ENCODE measurements at regions not wholly inside any gene's neighbourhood (a gene's known extent, or its start where the extent isn't known, plus 50 kb on each side); places are given as distances from the start of the nearest gene placed in this dataset.

DNA sequence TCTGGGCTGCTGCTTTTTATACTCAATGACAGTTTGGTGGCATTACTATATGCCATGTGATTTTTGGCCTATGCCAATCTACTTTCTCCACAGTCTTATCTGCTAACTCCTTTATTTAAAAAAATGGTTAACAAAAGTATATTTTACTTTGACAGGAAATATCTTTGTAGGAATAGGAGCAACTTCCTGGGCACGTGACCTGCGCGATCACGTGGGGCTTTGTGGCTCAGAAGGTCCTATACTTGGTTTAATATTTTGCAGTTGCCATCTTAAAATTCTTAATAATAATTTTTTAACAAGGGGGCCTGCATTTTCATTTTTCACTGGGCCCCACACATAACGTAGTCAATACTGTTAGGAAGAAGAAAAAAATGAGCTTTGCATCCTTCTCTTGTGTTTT, 249.7 kb downstream of the ACTR3 start:
- no peak for DNase-seq

DNA sequence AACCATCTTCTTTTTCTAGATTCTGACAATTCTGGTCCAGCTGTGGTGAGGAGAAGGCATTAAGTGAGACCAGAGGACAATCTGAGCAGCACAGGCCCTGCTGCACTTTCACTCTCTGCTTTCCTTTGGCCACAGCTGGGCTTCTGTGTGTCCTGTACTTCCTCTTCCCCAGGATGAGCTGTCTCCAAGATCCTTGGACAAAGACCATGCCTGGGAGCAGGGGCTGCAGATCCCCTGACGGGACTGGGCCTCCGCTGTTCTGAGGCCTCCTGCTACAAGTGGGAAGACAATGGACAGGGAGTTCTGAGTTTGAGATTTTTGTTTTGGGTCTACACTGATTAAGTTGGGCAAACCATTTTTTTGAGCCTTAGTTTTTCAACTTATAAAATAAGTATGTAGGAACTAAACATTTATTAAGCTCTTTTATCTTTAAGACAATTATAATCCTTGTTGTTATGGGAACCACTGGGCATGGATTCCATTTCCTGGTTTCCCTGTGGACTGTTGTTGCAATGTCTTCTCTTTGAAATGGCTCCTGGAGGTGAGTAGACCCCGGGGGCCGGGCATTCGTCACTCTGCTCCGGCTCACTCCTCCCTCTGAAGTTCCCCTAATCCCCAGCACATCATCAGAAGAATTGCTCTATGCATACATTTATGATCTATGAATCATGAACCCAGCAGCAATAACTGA, 266.6 kb downstream of the ACTR3 start:
- DNase-seq, result no peak

DNA sequence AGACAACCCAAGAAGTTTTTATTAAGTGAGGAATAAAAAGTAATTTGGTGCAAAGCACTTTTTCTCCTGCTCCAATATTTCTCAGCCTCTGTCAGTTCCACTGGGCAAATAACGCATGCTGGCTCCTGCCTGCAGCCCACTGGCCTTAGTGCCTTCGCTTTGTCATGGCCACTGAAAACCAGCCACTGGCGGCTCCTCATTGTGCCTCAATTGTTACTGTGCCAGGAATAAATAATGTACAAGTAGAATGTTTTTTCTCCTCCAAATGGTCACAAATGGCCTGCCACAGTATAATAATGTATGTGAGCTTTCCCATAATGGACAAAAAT, 267.1 kb downstream of the ACTR3 start:
- no peak for DNase-seq

GRCh38 chr2:114160263-114160981, 270.5 kb downstream of the ACTR3 start:
- no peak for DNase-seq

DNA sequence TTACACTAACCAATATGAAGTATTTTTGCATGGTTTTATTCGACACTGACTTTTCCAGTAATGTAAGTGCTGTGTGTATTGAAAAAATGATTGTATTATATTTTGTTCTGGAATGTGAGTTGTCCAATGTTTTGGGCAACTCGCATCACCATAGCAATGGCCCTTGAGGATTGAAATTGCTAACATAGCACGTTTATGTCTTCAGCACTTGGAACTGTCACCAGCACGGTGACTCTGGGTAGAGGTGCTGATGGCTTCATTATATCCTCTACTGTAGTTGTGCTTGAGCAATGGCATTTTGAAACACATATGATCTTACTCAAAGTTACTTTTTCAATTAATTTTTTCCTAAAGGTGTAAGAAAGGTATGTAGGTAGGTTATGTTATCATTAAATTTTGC, 271.5 kb downstream of the ACTR3 start:
- no peak for DNase-seq

DNA sequence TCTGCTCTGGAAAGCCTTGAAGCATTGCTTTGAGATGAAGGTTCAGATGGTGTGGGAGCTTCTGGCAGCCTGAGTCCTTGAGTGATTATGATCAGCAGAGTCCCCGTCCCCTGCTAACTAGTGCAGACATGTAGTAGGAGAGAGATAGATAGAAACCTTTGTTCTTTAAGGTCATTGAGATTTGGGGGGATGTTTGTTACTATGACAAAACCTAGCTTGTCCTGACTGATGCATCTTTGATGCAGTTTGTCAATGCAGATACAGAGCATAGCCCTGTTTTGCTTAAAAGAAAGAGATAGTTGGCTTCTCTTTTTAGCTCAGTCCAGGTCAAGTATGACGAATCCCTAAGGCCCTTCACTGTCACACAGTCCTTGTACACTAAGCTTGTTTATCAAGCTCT, 274.6 kb upstream of the DPP10 start:
- DNase-seq, result no peak

- DNase-seq, result no peak
Measured at GRCh38 chr2:114170070-114170469, 272.4 kb upstream of the DPP10 start.

GRCh38 chr2:114175507-114175906, 266.9 kb upstream of the DPP10 start:
- no peak for DNase-seq

DNA sequence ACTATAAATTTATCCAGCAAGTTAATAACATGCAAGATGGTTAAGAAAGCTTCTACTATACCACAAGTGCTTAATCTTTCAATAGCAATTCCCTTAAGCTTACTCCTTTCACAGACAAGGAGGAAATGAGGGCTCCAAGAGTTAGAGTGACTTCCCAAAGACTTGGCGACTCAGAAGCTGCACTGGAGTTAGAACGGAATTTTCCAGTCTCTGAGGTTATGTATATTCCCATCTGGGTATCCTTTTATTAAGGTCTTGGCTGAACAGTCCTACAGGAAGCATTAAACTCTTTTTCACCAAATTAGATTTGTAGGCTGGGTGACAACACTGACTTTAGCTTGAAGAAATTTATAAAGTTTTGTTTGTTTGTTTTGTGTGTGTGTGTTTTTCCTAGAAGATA, 256.9 kb upstream of the DPP10 start:
- no peak for DNase-seq

GRCh38 chr2:114192362-114192761, 250.1 kb upstream of the DPP10 start:
- no peak for DNase-seq

DNA sequence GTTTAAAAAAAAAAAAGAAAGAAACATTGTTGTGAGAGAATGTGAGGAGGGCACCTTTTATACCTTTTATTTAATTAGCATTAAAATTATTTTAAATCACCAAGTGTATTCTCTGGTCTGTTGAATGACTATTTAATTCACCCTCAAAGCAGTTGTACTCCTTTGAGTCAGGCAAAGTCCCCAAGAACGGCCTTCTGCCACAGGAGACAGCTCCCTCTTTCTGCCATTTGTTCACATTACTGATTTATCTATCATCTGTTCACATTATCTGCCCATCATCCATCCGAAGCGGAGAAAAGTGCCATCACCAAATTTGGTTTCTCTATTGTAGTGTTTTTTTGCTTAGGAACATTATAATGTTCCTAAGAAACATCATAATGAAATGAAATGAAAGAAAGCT, 240.7 kb upstream of the DPP10 start:
- DNase-seq, result no peak

DNA sequence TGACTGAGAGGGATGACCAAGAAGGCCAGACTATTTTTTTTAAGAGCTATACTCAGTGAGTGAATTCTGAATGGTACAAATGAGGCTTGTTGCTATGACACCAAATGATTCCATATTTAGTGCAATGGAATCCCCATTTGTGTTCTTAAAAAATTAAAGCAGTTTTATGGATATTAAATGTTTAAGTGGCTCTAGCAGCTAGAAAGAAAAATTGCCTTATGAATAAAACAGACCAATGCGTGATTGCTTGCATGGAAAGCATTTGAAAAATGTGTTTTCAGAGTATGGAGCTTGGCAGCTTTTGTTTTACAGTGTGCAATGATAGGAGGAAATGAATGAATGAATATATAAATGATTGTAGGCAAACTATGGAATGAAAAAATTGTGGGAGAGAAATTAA, 238.8 kb upstream of the DPP10 start:
- DNase-seq, result no peak

DNA sequence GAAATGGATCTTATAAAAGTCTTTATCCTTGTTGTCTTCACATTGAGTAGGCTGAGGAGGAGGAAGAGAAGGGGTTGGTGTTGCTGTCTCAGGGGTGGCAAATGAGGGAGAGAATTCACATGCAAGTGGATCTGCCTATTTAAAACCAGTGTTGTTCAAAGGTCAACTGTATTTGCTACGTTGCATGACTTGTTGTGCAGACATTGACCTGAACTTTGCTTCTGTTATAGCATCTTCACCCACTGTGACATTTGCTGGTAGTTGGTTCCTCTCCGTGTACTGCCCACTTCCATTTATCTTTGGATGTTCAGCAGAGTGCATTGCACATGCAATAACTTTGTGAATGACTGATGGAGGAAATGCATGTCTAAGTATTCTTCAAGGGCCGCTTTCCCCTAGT, 228.6 kb upstream of the DPP10 start:
- no peak for DNase-seq

GRCh38 chr2:114218383-114218782, 224.1 kb upstream of the DPP10 start:
- no peak for DNase-seq

DNA sequence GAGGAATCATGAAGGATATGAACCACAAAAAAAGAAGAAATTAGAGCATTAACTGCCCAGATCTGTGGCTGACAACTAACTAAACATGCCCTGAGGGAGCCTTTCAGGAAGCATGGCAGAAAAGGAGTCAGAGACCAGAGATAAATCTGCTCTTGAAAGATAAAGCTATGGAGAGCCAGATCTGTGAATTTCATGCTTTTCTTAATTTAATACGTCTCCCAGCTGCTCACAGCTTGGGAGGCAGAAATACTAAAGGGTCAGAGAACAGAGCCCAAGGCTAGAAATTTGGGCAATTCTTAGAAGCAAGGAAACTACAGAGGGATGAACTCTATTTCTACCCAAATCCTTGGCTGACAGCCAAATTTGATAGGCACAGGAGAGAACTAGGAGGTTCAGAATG, 223.0 kb upstream of the DPP10 start:
- DNase-seq, result no peak

DNA sequence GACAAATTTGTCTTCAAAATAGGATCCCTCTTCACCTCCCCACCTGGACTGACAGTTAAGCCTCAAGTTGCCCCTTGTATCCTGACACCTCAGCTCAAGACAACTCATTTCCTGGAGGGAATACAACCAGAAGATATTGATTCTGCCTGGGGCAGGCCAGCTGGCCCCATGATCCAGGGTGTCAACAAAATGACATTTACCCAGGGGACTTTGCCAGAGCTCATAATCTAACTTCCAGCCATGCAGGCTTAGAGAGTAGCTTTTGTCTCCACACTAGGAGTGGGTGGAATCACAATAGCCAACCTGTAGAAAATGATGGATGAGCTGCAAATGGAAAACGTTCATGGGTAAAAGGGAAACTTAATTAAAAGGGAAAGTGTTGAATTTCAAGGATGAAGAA, 220.1 kb upstream of the DPP10 start:
- peak; percentile 9 to 43 for DNase-seq

GRCh38 chr2:114231921-114232320, 210.5 kb upstream of the DPP10 start:
- no peak for DNase-seq

- no peak for DNase-seq
Measured at GRCh38 chr2:114237331-114237730, 205.1 kb upstream of the DPP10 start.

GRCh38 chr2:114238910-114239559, 203.4 kb upstream of the DPP10 start:
- DNase-seq, result no peak

DNA sequence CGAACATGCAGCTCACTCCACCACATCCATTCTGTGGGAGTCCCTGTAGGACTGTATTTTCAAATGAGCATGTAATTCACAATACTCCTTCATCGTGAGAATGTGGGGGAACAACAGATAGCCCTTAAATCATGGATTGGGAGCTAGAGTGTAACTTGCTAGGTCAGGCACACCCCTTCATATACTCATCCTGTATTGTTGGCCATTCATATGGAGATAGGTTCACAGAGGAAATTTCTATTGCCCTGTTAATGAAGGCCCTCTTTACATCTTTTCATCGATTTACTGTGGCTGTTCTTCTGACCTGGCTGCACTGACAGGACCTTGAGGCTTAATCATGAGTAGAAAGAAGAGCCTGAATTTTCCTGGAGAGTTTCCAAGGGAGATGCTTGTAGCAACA, 193.8 kb upstream of the DPP10 start:
- DNase-seq, result no peak

DNA sequence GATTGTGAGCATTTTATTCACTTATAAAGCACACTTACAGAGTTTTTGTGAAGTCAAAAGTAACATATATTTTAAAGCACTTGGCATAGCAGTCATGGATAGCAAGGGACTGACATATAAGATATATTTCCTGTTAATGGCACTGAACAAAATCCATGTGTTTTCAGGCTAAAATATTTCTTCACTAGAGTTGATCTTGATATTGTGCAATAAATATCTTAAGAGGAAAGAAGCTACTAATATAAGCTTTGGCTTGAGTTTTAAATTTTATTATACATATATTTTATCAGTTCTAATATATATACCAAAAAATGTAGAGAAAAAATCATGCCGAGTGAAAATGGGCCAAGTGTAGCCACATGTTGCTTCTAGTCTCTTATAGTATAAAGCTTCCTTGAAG, 189.7 kb upstream of the DPP10 start:
- DNase-seq, result no peak

- no peak for DNase-seq
Measured at GRCh38 chr2:114254875-114255274, 187.6 kb upstream of the DPP10 start.

- DNase-seq, result no peak
Measured at GRCh38 chr2:114259389-114259788, 183.1 kb upstream of the DPP10 start.

DNA sequence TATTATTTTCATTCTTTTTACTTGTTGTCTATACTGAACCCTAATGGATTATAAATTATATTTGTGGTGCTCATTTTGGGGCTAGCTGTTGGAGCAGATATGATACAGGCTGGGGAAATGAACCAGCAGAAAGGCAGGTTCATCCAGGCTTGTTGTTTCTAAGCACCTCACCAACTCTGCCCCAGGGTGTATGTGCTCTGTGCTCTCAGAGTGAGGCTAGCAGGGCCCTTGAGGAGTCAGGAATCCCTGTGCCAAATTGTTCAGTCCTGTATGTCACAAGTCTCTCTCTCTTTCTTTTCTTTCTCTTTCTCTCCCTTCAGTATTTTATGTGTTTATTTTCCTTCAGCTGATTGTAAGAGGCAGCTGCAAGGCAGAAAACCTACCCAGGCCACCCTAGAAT, 181.1 kb upstream of the DPP10 start:
- no peak for DNase-seq

DNA sequence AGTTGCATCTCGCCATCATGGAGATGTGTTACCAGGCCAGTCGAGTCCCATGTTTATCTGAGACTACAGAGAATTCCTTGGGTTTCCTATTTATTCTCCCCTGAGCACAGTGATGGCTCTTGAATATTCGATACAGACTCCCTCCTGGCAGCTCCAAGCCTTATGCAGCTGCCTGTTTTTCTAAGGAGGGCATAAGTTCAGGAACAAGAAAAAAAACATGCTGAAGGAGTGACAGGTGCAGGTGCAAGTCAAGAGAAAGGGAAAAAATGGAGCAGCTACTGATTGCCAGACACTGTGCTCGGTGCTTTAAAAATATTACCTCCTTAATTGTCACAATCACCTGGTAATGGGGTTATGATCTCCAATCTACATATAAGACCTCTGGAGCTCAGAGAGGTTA, 177.2 kb upstream of the DPP10 start:
- DNase-seq, result no peak

Measured in NCI-H2081 (cell line).